GM19238 (cell line): ENCODE measurements at regions not wholly inside any gene's neighbourhood (a gene's known extent, or its start where the extent isn't known, plus 50 kb on each side); places are given as distances from the start of the nearest gene placed in this dataset.

Source experiments
- DNase-seq: peaks from one replicate; pipeline ENCODE4 v3.0.0; 2011; ENCODE audit warnings: low spot score; ENCODE audit not compliant: insufficient read length

DNA sequence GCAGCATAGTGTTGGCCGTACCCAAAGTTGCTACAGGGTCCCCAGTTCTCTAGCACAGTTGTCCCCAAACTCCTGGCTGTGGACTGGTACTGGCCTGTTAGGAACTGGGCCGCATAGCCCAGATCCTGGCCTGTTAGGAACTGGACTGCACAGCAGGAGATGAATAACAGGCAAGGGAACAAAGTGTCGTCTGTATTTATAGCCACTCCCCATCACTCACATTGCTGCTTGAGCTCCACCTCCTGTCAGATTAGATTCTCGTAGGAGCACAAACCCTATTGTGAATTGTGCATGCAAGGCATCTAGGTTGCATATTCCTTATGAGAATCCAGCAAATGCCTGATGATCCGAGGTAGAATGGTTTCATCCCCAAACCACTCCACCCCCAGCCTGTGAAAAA lies 604.0 kb upstream of the LMCD1 start:
- DNase-seq: no peak

DNA sequence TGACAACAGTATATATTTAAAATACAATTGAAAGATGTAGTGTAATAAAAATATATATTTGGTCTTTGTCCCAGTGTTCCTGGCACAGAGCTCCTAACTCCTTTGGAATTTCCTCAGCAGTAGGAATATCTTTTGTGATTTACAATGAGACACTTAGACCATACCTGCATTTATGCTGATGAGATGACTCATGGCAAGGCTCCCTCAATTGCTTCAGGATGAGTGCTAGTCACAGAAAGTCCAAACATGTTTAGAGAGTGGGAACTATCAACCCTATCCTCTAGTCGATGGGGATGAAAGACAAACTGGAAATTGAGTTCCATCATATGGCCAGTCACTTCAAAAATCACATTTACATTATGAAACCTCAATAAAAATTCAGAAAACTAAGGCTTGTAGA lies 588.3 kb upstream of the LMCD1 start:
- DNase-seq: no peak

DNA sequence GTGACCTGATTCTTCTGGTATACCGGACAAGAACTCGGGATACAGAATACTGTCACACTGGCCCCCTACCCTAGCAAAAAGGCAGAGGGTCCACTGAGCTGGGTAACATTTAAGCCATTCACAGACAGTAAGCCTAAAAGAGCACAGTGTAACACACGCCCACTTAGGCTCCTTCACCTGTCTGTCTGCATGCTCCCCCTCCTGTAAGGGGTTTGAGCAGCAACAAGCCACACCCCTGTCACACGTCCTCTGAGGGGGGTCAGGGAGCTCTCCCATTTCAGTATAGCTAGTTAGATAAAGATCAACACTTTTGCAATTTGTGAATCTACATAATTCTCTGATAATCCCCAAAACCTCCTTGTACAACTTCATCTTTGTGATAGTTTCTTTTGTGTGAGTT lies 586.3 kb upstream of the LMCD1 start:
- DNase-seq: no peak

DNA sequence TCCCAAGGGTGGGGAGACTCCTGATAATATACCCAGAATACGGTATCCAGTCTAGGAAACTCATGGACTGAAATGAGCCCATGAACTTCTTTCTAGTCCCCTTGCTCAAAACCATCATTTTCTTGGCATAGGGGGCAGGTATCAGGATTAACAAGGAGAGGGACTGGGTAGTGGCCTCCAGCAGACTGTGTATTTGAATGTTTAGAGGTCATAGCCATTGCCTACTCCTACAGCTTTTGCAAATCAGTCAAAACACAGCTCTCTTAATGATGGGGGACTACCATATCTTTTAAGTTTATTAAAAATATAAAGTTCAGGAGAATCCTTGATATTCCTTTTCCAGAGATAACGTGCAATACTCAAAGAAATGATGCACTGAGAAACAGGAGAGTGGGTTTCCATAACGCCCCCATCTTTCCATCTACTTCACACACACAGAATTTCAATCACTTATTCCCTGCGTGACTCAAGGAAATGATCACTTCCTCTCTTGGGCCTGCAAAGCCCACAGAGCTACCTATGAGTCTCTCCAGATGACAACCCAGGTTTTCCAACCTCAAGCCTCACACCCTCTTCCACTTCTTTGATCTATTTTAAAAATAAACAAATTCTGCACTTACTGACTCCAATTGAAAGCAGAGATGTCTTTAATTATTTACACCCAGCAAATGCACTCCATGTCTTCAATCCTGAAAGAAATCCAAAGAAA lies 584.0 kb upstream of the LMCD1 start:
- DNase-seq: no peak

DNA sequence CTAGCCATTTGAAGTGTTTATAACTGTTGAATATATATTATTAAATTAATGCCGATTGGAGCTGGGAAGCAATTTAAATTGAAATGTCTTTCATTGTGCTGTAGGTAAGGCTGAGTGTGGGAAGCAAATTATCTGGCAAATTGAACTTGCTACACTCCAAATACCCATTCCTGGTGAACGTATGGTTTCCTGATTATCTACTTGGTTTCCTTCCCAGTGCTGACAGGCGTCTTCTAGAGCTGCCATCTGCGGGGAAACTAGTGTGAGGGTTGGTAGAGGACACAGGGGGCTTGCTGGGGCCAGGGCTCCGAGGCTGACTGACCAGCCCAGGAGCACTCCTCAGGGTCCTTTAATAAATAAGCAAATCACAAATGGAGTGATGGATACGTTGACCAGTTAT lies 581.4 kb upstream of the LMCD1 start:
- no peak for DNase-seq

DNA sequence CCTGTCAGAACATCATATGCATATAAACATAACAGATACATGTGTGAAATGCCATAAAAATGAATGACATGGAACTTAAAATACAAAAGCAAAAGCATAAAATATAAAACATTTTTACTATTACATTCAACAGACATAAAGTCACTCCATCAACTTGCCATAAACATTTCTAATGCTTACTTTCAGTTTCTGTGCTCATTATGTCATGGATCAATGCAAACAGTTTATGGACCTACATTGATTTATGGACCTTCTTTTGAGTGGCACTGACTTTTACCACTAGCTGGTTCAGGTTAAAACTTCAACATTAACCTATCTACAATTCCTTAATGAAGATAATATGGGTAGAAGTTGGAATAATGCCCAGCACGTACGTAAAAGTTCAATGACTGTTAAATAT lies 577.4 kb upstream of the LMCD1 start:
- no peak for DNase-seq

DNA sequence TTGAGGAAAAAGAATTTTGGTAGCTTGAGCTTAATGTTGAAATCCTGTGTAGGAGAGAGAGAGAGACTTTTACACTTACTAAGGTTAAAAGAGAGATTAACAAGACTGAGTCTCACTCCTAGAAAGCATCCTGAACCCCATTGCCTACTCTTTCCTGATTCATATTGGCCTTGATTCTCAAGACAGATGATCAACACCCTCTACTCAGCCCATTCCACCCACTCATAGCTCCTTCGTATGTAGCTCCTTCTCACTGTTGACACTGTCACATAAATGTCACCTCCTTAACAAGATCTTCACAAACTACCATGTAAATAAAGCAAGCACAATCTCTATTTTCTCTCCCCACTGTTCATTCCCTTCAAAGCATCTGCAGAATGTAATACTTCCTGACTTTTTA lies 574.6 kb upstream of the LMCD1 start:
- no peak for DNase-seq

DNA sequence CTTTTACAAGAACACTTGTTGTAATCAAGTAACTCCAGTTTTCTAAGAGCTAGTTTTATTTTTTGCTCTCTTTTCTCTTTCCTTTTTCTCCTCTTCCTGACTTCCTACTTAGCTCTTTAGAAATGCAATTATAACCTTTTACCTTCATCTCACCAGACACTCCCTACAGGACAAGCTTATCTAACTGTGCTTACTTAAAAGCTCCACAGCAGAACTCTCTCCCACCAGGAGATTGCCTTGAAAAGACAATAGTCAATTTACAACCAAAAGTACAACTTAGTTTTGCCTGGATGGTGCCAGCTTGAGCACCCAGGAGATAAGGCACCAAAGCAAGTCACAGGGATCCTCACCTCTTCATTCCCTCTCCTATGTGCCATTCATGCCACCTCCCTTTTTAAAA lies 573.8 kb upstream of the LMCD1 start:
- DNase-seq: no peak

DNA sequence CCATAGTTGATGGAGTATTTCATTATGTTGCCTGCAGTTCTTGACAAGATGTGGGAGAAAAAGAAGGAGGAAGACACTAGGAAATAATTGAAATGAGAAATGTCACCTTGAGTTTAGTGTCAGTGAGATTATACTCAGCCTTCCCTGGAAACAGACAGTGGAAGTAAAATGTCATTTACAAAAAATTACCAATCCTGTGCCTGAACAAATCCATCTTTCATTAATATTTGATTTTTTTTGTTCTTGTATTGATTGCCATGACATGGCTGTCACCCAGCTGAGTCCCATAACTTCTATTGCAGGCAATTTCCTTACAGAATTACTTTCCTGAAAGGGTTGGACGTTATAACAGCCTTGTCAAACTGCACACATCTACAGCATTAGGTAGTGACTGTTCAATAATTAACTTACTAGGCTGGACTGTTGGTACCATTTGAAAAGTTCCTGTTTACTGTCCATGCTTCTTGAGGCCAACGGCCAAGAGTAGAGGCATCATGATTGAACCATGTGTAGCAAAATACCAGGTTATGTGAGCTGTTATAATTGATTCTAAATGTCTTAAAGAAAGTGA lies 572.2 kb upstream of the LMCD1 start:
- DNase-seq: no peak

DNA sequence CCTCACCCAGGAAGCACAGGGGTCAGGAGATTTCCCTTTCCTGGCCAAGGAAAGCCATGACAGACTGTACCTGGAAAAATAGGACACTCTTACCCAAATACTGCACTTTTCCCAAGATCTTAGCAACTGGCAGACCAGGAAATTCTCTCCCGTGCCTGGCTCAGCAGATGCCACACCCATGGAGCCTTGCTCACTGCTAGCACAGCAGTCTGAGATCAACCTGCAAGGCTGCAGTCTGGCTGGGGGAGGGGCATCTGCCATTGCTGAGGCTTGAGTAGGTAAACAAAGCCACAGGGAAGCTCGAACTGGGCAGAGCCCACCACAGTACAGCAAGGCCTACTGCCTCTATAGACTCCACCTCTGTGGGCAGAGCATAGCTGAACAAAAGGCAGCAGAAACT lies 567.3 kb upstream of the LMCD1 start:
- no peak for DNase-seq

DNA sequence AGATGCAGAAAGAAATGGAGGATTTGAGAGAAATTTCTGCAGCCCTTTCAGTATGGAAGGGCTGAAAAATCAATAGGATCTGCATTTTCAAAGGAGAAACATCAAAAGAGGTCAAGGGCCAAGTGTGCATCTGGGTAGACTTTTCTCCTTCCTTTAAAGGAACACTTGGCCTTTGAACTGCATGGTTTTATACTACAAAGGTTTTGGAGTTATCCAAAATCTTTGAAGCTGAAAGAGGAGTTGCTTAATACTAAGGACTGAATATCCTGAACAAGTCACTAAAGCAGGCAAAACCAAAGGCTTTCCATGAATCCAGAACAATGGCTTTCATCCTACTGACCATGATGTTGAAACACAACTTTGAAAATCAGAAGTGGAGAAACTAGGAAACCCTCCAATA lies 553.7 kb upstream of the LMCD1 start:
- no peak for DNase-seq

DNA sequence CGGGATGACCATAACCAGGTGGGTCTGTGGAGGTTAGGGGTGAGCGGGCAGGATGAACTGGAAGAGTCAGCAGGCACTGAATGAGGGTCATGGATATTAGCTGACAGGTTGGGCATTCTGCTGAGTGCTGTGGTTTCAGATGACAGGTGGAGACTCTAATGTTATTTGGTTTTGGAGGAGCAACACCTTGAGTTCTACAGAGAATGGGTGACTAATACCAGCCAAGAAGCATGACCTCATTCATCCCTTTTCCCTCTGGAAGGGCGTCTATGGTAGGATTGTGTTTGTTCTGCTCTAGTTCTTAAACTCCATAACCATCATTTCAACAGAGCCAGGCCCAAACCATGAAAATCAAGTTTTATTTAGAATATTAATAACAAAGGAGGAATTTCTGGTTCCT lies 550.7 kb upstream of the LMCD1 start:
- DNase-seq: no peak

DNA sequence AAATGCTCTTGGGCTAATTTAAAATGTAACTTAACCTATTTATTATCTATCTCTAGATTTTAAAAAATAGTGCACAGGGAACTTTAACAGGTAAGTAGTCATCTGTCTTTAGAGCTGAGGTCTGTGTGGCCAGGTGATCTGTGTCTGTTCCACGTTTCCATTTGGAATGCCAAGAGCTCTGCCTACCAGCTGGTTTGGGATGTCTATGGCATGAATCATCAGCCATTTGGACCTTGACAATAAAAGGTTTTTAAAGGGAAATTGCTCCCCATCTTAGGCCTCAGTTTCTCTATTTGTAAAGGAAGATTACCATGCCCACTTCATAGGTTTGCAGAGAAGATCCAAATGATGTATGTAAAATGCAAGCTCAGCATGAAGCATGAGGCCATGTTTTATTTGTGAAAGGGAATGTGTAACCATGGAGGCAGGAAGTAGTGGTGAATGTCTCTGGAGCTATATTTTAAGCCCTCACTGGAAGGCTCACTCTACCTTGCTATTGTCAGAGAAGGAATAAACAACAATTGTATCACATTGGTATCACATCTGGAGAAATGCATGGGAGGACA lies 548.1 kb upstream of the LMCD1 start:
- DNase-seq: no peak

DNA sequence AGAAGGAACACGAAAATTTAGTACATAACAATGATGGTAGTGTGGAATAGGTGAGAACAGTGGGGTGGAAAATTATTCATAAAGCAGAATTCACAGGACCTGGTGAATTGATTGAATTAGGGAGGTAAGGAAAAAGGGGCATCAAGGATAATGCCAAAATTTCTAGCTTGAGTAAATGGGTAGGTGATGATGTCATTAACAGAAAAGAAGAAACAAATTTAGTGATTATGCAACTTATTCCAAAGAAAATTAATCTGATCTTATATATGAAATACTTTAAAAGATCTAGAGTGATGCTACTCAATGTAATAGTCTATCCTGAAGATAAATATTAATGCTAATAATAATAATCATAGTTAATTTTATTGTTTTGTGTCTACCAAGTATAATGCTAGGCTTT lies 544.6 kb upstream of the LMCD1 start:
- DNase-seq: no peak

DNA sequence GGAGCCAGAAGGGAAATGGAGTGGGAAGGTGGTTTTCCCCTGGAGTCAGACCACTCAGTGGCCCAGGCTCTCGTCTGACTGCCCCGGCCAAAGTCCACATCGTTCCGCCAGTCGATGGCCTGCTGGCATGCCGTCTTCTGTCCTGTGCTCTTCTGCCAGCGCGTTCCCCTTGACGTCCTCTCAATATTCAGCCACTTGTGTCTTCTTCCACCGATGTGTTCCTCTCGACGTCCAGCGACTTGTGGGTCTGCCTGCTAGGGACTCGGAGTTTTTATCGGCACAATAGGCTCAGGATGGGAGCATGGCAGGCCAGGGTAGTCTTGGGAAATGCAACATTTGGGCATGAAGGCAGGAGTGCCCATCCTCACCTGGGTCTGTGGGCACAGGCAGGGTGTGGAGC lies 542.5 kb upstream of the LMCD1 start:
- DNase-seq: no peak

DNA sequence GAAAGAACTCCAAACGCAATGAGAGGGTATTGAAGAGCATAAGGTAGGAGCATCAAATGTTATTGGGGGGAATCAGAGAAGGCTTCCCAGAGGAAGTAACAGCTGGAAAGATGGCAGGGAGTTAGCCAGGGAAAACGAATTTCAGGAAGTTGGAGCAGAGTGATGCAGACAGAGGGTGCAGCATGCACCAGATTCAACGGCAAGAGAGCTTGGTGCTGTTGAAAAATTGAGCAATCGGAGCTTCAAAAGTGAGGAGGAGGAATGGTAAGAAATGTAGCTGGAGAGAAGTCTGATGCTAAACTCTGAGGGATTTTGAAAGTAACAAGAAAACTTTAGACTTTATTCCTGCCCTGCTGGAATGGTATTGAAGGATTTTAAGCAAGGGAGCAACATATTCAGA lies 541.0 kb upstream of the LMCD1 start:
- no peak for DNase-seq

DNA sequence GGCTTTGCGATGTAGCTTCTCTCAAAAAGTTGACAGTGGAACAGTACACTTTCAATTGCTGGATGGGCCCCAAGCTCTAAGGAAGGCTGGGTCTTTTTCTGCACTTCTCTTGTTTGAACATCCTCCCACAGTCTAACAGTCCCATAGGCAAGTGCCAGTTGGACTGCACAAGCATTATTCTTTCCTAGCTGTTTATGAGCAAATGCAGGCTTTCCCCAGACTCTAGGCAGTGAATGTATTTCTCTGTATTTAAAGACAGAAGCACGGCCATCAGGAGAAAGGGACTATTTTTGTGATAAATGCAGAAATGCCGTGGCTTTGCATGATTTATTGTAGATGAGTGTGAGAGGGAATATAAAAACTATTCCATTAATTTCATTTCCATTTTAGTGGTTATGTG lies 539.3 kb upstream of the LMCD1 start:
- DNase-seq: no peak

DNA sequence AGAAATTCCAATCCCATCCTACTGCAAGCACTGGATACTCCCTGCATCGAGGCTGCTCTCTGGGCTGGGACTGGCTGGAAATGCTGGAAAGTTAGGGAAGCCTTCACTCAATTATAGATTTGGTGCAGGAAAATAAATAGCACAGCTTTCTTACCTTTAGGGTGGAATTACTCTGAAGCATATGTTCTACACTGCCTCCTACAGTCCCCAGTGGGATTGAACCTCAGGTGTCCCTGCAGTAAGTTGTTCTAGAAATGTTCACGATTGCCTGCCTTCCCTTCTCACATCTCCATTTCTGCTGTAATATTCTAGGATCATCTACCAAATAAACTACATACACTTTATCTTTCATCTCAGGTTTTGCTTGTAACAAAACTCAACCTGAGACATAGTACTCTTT lies 536.7 kb upstream of the LMCD1 start:
- no peak for DNase-seq

DNA sequence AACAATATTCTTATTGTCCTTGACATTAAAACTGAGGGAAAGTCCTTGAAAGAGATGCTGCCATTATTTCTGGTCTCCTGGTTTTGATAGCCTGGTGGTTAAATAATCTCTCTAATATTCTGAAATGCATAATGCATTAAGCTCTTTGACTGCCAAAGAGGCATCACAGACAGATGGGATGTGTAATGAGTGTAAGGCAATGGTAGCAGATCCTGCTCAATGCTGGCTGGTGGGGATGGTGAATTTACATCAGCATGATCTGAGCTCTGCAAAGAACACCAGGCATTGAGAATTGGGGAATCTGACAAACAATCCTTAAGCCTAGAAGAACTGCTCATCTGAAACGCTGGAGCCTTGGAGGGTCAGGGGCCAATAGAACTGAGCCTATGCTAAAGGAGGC lies 528.6 kb upstream of the LMCD1 start:
- DNase-seq: no peak

DNA sequence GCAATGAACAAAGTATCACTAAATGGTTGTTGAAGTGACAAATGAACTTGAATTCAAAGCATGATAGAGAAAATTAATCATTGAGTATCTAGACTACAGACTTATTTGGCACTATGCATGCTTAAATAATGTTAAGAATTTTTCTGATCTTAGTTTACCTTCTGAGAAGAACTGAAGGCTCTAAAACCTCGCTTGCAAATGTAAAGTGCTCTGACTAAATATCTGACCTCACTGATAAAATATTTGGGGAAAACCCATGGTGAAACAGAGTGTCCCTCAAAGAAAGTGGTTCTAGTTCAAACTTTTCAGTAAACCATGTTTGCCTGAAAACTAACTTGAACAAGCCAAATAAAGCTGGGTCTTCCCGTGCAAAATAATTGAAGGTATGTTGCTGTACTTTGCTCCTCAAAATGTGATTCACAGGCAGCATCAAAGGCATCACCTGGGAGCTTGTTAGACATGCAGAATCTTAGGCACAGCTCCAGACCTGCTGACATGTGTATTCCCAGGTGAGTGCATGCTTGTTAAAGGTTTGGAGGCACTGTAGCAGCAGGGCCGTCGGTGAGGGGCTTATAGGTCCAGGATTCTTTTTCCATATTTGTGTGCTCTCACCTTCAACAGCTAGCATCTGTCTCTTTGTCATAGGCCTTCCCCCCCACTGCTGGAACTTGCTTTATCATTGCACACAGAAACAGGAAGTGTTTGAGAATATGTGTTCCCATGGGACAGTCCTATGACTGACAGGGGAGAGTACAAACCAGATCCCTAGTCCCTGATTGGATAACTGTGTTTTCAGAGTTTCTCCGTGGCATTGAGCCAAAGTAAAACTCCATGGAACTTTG lies 524.2 kb upstream of the LMCD1 start:
- DNase-seq: no peak

DNA sequence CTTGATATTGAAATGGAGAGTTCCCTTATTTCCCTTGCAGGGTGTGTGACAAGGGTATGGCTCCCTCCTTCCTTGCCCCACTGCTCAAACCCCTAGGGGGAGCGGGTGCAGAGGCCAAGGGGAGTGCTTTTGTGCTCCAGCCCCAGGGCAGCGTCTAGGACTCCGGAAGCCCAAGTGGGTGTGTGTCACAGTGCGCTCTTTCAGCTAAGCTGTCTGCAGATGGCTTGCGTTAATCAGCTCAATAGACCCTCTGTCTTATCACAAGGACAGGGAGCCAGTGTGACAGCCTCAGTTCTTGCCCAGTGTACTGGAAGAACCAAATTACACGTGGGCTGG lies 523.6 kb upstream of the LMCD1 start:
- no peak for DNase-seq

DNA sequence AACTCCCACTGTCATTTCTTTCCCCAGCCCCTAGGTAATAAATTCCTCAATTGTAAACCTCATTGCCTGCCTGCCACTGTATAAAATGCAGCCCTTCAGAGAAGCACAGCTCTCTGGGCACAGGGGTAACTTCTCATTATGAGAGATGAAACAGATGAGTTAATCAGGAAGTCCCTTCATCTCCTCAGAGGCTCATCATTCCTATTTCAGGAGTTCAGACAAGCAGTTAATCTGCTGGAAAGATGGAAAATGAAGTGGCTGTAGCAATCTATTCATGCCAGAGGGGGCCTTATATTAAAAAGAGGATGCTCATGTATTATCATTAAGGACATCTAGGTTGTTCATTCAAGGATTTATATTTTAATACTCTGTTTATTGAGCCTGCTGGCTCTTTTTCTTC lies 519.5 kb upstream of the LMCD1 start:
- no peak for DNase-seq

DNA sequence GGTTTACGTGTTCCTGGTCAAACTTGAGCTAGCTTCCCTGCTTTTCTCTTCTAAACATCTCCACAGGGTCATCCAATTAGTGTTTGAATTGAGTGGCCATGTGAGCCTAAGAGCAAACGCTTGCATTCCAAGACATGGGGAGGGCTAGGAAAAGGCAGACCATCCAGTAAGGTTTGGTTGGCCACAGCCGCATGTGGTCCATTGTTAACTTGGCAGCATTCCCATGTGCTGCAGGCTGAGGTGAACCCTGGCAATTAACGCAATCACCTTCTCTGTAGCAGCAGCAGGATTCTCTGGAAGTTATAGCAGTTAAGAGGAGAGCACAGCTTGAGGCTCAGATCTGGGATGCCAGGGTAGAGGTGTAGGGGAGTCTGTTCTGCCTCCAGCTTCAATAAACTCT lies 502.2 kb upstream of the LMCD1 start:
- DNase-seq: no peak
